Mononuclear cell (primary cell): ENCODE measurements at regions not wholly inside any gene's neighbourhood (a gene's known extent, or its start where the extent isn't known, plus 50 kb on each side); places are given as distances from the start of the nearest gene placed in this dataset.

Source experiments
- H3K27me3 ChIP-seq: 2 replicates; pipeline ENCODE4 v1.6.0; 2011; ENCODE audit warnings: low read length, control low read depth; ENCODE audit not compliant: insufficient read depth
- H3K4me1 ChIP-seq: 2 replicates; pipeline ENCODE4 v1.5.1; 2011; ENCODE audit warnings: mild to moderate bottlenecking, low read length, control low read depth; ENCODE audit not compliant: insufficient read depth
- H3K4me3 ChIP-seq: 2 replicates; pipeline ENCODE4 v1.5.1; 2011; ENCODE audit warnings: mild to moderate bottlenecking, low read length, moderate library complexity
- H3K9me3 ChIP-seq: 2 replicates; pipeline ENCODE4 v1.5.1; 2011; ENCODE audit warnings: low read depth, mild to moderate bottlenecking, control low read depth, low read length

- Histone ChIP-seq H3K27me3 (no peaks in the 10 kb centered on the region), H3K4me1 (peaks cover 22% of the 10 kb centered on the region), H3K4me3 (no peak overlapping the region), H3K9me3 (no peaks in the 10 kb centered on the region)
Observed at GRCh38 chr2:236704887-236705286, 135.3 kb downstream of the ACKR3 start.

GRCh38 chr2:236705295-236706105, 135.9 kb downstream of the ACKR3 start:
- Histone ChIP-seq H3K4me1 (peaks cover 22% of the 10 kb centered on the region), H3K4me3 (no peak overlapping the region), H3K9me3 (no peaks in the 10 kb centered on the region), H3K27me3 (no peaks in the 10 kb centered on the region)

DNA sequence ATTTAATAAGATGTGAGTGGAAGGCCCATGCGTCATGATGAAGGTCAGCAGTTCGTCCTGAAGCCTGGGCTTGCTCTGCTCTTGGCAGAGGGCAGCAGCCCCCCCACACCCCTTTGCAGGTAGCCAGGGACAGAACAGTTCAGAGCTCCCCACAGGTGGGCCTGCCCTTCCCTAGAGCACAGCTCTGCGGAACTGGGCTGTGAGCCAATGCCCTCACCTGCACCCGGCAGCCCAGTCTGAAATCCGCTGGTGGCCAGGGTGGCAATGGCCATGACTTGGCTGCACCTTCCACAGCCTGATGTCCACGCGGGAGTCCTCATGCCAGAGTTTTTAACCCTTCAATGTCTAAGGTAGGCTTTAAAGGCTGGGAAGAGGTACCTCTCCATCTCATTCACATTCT, 136.7 kb downstream of the ACKR3 start:
- H3K4me3 ChIP-seq: no peak overlapping the region
- H3K9me3 ChIP-seq: no peaks in the 10 kb centered on the region
- peaks cover 29% of the 10 kb centered on the region for H3K4me1 ChIP-seq
- no peaks in the 10 kb centered on the region for H3K27me3 ChIP-seq

DNA sequence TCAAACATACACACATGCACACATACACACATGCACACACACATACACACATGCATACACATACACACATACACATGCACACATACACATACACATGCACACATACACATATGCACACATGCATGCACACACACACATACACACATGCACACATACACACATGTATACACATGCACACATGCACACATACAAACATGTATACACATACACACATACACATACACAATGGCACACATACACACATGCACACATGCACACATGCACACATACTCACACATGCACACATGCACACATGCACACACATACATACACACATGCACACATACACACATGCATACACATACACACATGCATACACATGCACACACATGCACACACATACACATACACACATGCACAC, 137.2 kb downstream of the ACKR3 start:
- no peak overlapping the region for H3K4me3 ChIP-seq
- H3K4me1 ChIP-seq: peaks cover 34% of the 10 kb centered on the region
- H3K9me3 ChIP-seq: no peaks in the 10 kb centered on the region
- no peaks in the 10 kb centered on the region for H3K27me3 ChIP-seq

DNA sequence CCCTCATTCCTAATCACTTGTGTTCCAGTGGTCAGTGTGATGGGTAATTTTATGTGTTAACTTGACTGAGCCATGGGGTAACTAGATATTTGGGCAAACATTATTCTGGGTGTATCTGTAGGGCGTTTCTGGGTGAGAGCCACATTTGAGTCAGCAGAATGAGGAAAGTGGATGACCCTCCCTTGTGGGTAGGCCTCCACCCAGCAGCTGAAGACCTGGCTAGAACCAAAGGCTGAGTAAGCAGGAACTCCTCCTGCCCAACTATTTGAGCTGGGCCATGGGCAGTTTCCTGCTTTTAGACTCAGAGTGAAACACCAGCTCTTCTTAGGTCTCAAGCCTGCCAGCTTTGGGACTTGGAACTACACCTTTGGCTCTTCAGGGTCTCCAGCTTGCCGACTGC, 141.8 kb downstream of the ACKR3 start:
- Histone ChIP-seq H3K27me3 (peaks cover 5% of the 10 kb centered on the region), H3K4me3 (no peak overlapping the region), H3K9me3 (no peaks in the 10 kb centered on the region), H3K4me1 (peaks cover 46% of the 10 kb centered on the region)

DNA sequence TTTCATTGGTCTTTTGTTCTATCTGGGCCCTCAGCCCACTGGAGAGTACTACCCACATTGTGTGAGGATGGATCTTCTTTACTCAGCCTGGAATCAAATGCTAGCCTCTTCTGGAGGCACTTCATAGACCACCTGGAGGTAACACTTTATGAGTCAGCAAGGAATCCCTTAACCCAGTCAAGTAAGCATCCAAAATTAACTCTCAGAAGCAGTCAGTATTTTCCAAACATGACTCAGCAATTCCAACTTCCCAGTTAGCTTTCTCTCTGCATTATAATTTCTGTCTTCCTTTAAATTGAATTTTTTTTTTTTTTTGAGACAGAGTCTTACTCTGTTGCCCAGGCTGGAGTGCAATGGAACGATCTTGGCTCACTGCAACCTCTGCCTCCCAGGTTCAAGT, 142.7 kb downstream of the ACKR3 start:
- Histone ChIP-seq H3K27me3 (peaks cover 13% of the 10 kb centered on the region), H3K4me1 (peaks cover 45% of the 10 kb centered on the region), H3K9me3 (no peaks in the 10 kb centered on the region), H3K4me3 (no peak overlapping the region)

DNA sequence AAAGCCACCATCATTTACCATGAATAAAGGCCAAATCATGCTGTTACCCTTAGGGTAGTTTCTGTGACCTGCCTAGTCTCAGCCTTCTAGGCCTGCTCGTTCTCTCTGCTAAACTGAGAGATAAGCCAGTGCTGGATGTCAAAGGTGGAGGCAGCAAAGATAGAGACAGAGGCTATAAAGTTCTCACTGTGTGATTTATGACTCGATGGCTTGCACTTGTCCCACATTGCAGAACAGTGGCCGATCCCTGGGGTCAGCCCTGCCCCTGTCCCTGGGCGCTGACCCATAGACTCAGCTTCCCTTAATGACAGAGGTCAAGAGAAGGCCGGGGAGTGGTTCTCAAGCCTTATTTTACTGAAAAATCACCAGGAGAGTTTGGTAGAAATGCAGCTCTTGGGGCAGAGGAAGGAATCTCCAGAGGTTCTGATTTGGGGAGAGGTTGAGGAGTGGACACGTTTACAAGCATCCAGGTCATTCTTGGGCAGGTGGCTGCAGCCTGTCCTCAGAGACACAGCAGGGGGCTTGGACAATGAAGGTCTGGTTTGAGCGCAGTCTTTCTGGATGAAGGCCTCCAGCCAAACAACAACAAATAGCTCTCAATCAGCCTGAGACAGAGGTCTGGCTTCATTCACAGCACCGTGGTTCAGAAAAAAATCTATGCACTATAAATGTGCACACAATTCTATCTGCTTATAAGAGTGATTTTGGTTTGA, 143.5 kb downstream of the ACKR3 start:
- H3K9me3 ChIP-seq: no peaks in the 10 kb centered on the region
- H3K4me3 ChIP-seq: no peak overlapping the region
- peaks cover 13% of the 10 kb centered on the region for H3K27me3 ChIP-seq
- peaks cover 45% of the 10 kb centered on the region for H3K4me1 ChIP-seq

DNA sequence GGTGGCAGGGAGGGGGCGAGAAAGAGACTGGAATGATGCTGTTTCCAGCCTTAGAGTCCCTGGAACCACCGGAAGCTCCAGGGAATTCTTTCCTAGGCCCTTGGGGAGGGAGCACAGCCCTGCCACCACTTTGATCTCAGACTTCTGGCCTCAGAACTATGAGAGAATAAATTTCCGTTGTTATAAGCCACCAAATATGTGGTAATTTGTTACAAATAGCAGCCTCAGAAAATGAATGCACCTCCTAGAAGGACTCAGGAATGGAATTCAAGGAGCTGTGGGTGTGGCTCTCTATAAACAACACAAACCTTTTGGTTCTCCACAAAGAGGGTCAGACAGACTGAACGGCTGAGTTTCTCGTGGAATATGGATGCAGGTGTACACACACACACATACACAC, 144.5 kb downstream of the ACKR3 start:
- Histone ChIP-seq H3K27me3 (peaks cover 13% of the 10 kb centered on the region), H3K4me3 (no peak overlapping the region), H3K9me3 (no peaks in the 10 kb centered on the region), H3K4me1 (peaks cover 45% of the 10 kb centered on the region)

DNA sequence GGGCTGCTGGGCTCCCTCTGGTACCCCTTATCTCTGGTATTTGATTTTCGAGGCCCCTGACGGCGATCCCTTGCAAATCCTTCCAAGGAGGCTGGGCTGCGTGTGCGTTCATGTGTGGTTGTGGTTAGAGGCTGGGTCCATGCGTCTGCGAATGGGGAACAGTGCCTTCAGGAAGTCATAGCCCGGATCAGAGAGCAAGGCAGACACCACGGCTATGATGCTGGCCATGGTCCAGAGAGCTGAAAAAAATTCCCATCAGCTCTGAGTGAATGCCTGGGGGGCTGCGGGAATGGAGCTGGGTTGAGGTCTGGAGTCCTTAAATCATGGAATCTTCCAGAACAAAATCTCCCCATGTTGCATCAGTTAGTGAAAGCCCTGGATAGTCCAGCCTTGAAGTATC, 145.5 kb downstream of the ACKR3 start:
- H3K27me3 ChIP-seq: peaks cover 13% of the 10 kb centered on the region
- H3K4me3 ChIP-seq: no peak overlapping the region
- H3K9me3 ChIP-seq: no peaks in the 10 kb centered on the region
- peaks cover 45% of the 10 kb centered on the region for H3K4me1 ChIP-seq

GRCh38 chr2:236715491-236715961, 145.9 kb downstream of the ACKR3 start:
- peaks cover 45% of the 10 kb centered on the region for H3K4me1 ChIP-seq
- H3K9me3 ChIP-seq: no peaks in the 10 kb centered on the region
- H3K27me3 ChIP-seq: peaks cover 13% of the 10 kb centered on the region
- H3K4me3 ChIP-seq: no peak overlapping the region

DNA sequence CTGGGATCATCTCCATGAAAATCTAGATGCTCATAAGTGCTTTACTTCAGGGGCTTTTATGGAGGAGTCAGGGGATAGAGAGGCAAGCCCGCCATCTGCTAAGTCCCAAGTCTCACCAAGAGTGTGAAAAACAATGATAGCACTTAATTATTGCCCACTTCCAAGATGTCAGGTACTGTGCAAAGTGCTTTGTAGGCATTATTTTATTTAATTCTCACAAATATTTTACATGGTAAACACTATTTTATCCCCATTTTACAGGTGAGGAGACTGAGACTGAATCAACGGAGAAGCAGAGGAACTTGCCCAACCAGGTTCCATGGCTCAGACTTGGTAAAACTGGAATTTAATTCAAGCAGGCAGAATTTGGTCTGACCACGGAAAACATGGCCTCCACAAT, 147.5 kb downstream of the ACKR3 start:
- Histone ChIP-seq H3K4me3 (no peak overlapping the region), H3K27me3 (peaks cover 13% of the 10 kb centered on the region), H3K9me3 (no peaks in the 10 kb centered on the region), H3K4me1 (peaks cover 29% of the 10 kb centered on the region)

DNA sequence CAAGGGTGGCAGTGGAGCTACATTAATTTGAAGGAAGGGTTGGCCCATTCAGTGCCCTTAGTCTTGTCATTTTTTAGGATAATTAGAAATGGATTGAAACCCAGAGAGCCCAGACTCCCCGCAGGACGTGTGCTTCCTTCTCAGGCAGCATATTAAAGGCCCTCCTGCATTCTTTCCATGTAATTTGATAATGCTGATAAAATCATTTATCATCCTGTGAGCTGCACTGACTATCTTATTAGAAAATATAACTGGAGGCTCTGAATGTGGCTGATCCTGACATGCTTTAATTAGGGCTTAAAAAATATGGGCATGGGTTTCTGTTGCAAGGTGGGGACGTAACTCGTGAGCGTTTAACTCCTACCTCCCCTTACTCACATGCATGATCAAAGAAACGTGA, 148.1 kb downstream of the ACKR3 start:
- Histone ChIP-seq H3K27me3 (peaks cover 13% of the 10 kb centered on the region), H3K4me3 (no peak overlapping the region), H3K9me3 (no peaks in the 10 kb centered on the region), H3K4me1 (peaks cover 23% of the 10 kb centered on the region)

DNA sequence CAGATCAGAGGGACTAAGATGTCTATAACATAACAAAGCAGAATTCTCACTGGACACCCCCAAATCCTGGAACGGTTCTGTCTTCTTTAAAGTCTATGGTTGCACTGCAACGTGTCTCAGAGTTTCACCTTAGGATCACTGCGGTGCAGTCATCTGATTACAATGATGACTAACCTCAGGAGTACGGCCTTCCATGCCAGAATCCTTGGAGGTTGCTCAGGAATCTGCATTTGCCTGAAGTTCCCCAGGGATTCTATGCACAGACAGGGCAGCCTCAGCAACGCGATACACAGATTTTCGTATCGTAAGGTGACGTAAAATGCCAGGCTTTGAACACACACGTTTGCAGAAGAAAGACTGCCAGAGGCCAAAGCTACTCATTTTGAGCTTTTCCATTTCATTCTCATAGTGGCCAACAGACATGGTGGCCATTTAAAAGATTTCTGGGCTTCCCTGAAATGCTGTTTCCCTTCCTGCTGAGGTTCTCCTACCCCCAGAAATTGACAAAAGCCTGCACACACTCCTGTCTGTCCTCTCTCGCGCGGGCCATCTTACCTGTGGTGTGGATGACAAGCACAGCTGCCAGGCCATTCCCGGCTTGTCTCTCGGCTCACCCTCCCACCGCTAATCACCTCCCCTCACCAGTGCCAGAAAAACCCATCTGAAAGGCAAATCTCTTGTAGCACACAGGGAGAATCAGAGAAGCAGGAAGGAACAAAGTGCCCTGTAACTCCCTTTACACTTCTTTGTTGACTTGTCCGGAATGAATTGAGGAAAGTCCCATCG, 148.8 kb downstream of the ACKR3 start:
- Histone ChIP-seq H3K4me3 (no peak overlapping the region), H3K4me1 (peaks cover 16% of the 10 kb centered on the region), H3K9me3 (no peaks in the 10 kb centered on the region), H3K27me3 (peaks cover 13% of the 10 kb centered on the region)

DNA sequence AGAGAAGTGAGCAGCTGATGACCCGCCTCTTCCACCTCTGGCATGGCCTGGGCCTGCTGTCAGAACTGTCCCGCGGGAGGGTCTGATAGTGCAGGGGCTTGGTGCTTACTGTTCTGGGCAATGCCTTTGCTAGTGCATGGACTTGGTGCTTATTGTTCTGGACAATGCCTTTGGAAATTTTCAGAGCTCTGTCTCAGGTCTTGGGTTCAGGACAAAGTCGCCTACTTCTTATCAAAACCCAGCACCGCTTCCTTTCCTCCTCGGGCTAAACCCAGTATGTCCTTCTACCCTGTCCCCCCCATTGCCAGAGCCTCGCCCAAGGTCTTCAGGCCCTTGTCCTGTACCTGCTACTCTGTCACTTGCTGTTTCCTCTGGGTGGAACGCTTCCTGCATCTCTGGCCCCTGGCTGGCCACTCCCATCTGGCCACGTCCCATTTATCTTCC, 149.6 kb downstream of the ACKR3 start:
- Histone ChIP-seq H3K27me3 (peaks cover 13% of the 10 kb centered on the region), H3K4me1 (peaks cover 15% of the 10 kb centered on the region), H3K4me3 (no peak overlapping the region), H3K9me3 (no peaks in the 10 kb centered on the region)

GRCh38 chr2:236720974-236721540, 151.4 kb downstream of the ACKR3 start:
- H3K4me3 ChIP-seq: no peak overlapping the region
- H3K4me1 ChIP-seq: no peaks in the 10 kb centered on the region
- H3K27me3 ChIP-seq: peaks cover 11% of the 10 kb centered on the region
- H3K9me3 ChIP-seq: no peaks in the 10 kb centered on the region
